Erythroblast (primary cell): ENCODE measurements at regions not wholly inside any gene's neighbourhood (a gene's known extent, or its start where the extent isn't known, plus 50 kb on each side); places are given as distances from the start of the nearest gene placed in this dataset.

Experiments used
- GATA1 ChIP-seq: IDR thresholded peaks from 2 replicates; pipeline ENCODE4 v1.6.1; 2011; ENCODE audit warnings: low read depth, mild to moderate bottlenecking, control low read depth, low read length, moderate library complexity
- POLR2A ChIP-seq: IDR thresholded peaks from 2 replicates; pipeline ENCODE4 v1.6.1; 2011; ENCODE audit warnings: mild to moderate bottlenecking, low read length

DNA sequence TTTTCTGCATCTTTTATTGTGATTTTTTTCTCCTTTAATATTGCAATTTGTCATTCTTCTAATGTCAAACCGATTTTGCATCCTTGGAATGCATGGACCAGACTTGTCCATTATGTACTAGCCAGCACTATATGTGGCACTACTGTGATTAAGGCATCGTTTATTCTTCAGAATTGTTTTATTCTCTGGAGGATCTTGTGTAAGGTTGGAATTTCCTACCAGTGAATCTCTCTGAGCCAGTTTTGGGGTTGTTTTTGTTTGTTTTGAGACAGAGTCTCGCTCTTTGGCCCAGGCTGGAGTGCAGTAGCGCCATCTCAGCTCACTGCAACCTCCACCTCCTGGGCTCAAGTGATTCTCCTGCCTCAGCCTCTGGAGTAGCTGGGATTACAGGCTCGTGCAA lies 58.5 kb downstream of the IGLL5 start:
- TF ChIP-seq POLR2A (no peak), GATA1 (no peak)
